ENCODE measurements at regions not wholly inside any gene's neighbourhood (a gene's known extent, or its start where the extent isn't known, plus 50 kb on each side); places are given as distances from the start of the nearest gene placed in this dataset.

DNA sequence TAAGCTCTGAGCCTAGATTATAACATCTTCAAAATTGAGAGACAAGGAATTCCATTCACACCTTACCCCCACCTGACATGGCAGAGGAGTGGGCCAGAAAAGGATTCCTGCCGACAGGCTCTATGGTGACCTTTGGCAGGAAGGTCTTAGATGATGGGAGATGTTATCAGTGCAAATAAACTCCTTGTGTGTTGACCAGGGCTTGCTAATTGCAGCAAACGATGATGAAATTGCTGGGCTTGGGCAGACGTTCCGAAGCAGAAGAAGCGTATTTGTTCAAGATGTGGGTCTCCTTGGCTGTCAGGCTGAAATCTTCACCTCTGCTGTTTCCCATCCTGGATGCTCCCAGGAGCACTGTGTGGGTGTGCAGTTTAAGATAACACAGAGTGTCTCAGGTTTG, 183.7 kb upstream of the CADM1 start:
- DNase-seq (no peak), ATAC-seq (no peak)
- no peak overlapping the region for H3K4me3 ChIP-seq
- intact Hi-C loops (cut with DNase I), result no loop called here
- no peaks in the 10 kb centered on the region for H3K4me1 ChIP-seq
- no peaks in the 10 kb centered on the region for H3K27me3 ChIP-seq
- 27 to 40% methylated on average over 5 of the region's 5 CpGs for WGBS, 2 donors
- TF ChIP-seq, protein P1, sequence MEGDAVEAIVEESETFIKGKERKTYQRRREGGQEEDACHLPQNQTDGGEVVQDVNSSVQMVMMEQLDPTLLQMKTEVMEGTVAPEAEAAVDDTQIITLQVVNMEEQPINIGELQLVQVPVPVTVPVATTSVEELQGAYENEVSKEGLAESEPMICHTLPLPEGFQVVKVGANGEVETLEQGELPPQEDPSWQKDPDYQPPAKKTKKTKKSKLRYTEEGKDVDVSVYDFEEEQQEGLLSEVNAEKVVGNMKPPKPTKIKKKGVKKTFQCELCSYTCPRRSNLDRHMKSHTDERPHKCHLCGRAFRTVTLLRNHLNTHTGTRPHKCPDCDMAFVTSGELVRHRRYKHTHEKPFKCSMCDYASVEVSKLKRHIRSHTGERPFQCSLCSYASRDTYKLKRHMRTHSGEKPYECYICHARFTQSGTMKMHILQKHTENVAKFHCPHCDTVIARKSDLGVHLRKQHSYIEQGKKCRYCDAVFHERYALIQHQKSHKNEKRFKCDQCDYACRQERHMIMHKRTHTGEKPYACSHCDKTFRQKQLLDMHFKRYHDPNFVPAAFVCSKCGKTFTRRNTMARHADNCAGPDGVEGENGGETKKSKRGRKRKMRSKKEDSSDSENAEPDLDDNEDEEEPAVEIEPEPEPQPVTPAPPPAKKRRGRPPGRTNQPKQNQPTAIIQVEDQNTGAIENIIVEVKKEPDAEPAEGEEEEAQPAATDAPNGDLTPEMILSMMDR (IDR thresholded peaks at IDR 0.05), result no peak
- TF ChIP-seq POLR2A (IDR thresholded peaks at IDR 0.05), result no peak
- H3K27ac ChIP-seq, result no peak overlapping the region
- no peaks in the 10 kb centered on the region for H3K9me3 ChIP-seq
- H3K36me3 ChIP-seq (replicated peaks in 1 of 2; ENCODE audit: insufficient read depth in 1 of 2, low read depth in 2 of 2), result no peaks in the 10 kb centered on the region

DNA sequence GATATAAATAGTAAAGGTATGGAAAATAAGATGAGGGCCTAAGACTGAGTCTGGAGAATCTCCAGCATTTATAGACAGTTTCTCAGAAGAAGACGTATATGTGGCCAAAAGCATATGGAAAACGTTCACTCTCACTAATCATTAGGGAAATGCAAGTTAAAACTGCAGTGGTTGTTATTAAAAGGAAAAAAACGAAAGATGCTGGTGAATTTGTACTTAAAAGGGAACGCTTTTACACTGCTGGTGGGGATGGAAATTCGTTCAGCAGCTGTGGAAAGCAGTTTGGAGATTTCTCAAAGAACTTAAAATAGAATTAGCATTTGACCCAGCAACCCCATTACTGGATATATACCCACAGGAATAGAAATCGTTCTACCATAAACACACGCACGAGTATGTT, 180.5 kb upstream of the CADM1 start:
- ATAC-seq (no peak), DNase-seq (no peak)
- Histone ChIP-seq H3K27ac (no peak overlapping the region), H3K36me3 (replicated peaks in 1 of 2; ENCODE audit: insufficient read depth in 1 of 2, low read depth in 2 of 2) (no peaks in the 10 kb centered on the region), H3K9me3 (no peaks in the 10 kb centered on the region), H3K27me3 (no peaks in the 10 kb centered on the region), H3K4me3 (no peak overlapping the region), H3K4me1 (no peaks in the 10 kb centered on the region)
- TF ChIP-seq, protein P1 (IDR thresholded peaks at IDR 0.05), result no peak
- TF ChIP-seq POLR2A (IDR thresholded peaks at IDR 0.05), result no peak
- WGBS, 2 donors, result 52 to 62% methylated on average over 8 of the region's 8 CpGs
- intact Hi-C loops (cut with DNase I), result no loop called here

DNA sequence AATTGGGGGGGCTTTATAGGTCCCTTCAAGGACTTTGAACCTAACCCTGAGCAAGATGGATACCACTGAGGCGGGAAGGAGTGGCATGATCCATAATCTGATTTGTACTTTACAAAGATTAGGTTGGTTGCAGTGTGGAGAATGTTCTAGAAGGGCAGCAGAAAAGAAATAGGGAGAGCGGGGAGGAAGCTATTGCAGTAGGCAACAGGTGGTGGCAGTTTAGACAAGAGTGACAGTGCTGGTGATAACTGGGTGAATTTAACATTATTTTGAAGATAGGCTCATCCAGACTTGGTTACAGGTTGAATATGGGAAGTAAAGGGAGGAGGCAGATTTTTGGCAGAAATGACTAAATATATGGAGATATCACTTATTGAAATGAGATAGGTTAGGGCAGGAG, 179.9 kb upstream of the CADM1 start:
- Histone ChIP-seq H3K36me3 (replicated peaks in 1 of 2; ENCODE audit: insufficient read depth in 1 of 2, low read depth in 2 of 2) (no peaks in the 10 kb centered on the region), H3K4me3 (no peak overlapping the region), H3K4me1 (no peaks in the 10 kb centered on the region), H3K27me3 (no peaks in the 10 kb centered on the region), H3K9me3 (no peaks in the 10 kb centered on the region), H3K27ac (no peak overlapping the region)
- no peak for ATAC-seq
- WGBS, 2 donors, result 90 to 94% methylated on average over 2 of the region's 2 CpGs
- TF ChIP-seq, protein P1 (IDR thresholded peaks at IDR 0.05), result no peak
- no peak for TF ChIP-seq POLR2A (IDR thresholded peaks at IDR 0.05)
- intact Hi-C loops (cut with DNase I), result no loop called here
- no peak for DNase-seq

DNA sequence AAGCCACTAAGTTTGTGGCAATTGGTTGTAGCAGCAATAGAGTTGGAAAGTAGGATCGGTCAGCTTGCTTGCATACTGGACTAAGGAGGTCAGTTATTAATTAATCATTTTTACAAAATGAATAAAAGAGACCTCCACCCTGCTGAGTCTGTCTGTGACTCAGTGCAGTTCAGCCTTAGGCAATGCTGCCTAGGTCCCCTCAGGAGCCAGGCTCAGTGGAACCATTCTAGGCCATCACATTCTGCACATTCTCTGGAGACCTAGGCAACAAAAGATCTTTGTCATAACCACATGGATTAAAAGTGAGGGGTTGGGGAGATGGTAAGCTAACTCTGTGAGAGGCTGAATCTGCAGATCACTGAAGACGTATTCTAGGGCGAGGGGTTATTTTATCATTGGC, 178.7 kb upstream of the CADM1 start:
- Histone ChIP-seq H3K27ac (no peak overlapping the region), H3K27me3 (no peaks in the 10 kb centered on the region), H3K4me3 (no peak overlapping the region), H3K4me1 (no peaks in the 10 kb centered on the region), H3K36me3 (replicated peaks in 1 of 2; ENCODE audit: insufficient read depth in 1 of 2, low read depth in 2 of 2) (no peaks in the 10 kb centered on the region), H3K9me3 (no peaks in the 10 kb centered on the region)
- intact Hi-C loops (cut with DNase I), result no loop called here
- DNase-seq (no peak), ATAC-seq (no peak)
- WGBS, 2 donors, result 51 to 54% methylated on average over 3 of the region's 3 CpGs
- no peak for TF ChIP-seq POLR2A (IDR thresholded peaks at IDR 0.05)
- TF ChIP-seq, protein P1 (IDR thresholded peaks at IDR 0.05), result no peak

DNA sequence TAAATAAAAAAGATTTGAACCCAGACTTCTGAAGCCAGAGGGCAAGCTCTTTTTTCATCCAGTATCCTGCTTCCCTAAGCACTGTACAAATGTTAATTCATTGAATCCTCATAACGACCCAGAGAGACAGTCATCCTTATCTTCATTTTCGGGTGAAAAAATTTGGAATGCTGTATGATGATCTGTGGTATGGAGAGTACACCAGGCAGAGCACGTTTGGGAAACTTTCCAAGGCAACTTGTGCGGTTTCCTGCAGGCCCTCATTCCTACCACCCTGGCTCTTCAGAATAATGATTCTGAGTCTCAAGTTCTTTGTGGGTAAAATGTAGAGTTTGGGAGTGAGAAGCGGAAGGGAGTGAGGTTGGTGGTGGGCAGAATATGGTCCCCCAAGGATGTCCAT, 177.9 kb upstream of the CADM1 start:
- Histone ChIP-seq H3K4me1 (no peaks in the 10 kb centered on the region), H3K36me3 (replicated peaks in 1 of 2; ENCODE audit: insufficient read depth in 1 of 2, low read depth in 2 of 2) (no peaks in the 10 kb centered on the region), H3K9me3 (no peaks in the 10 kb centered on the region), H3K4me3 (no peak overlapping the region), H3K27ac (no peak overlapping the region), H3K27me3 (no peaks in the 10 kb centered on the region)
- DNase-seq, result no peak
- 55 to 71% methylated on average over 5 of the region's 5 CpGs for WGBS, 2 donors
- no peak for ATAC-seq
- intact Hi-C loops (cut with DNase I), result no loop called here
- TF ChIP-seq POLR2A (IDR thresholded peaks at IDR 0.05), result no peak
- TF ChIP-seq, protein P1 (IDR thresholded peaks at IDR 0.05), result no peak
